ENCODE measurements at regions not wholly inside any gene's neighbourhood (a gene's known extent, or its start where the extent isn't known, plus 50 kb on each side); places are given as distances from the start of the nearest gene placed in this dataset.

- intact Hi-C loops (cut with DNase I; ENCODE audit: low total_unique reads), result no loop called here
- no peak for DNase-seq (ENCODE audit: low spot score in 2 of 2)
- TF ChIP-seq POLR2A (IDR thresholded peaks at IDR 0.05), result no peak
- TF ChIP-seq, protein P1, sequence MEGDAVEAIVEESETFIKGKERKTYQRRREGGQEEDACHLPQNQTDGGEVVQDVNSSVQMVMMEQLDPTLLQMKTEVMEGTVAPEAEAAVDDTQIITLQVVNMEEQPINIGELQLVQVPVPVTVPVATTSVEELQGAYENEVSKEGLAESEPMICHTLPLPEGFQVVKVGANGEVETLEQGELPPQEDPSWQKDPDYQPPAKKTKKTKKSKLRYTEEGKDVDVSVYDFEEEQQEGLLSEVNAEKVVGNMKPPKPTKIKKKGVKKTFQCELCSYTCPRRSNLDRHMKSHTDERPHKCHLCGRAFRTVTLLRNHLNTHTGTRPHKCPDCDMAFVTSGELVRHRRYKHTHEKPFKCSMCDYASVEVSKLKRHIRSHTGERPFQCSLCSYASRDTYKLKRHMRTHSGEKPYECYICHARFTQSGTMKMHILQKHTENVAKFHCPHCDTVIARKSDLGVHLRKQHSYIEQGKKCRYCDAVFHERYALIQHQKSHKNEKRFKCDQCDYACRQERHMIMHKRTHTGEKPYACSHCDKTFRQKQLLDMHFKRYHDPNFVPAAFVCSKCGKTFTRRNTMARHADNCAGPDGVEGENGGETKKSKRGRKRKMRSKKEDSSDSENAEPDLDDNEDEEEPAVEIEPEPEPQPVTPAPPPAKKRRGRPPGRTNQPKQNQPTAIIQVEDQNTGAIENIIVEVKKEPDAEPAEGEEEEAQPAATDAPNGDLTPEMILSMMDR (IDR thresholded peaks at IDR 0.05), result no peak
- 56 to 67% methylated on average over 9 of the region's 9 CpGs for WGBS, 2 donors
- H3K4me3 ChIP-seq (ENCODE audit: low read depth, poor library complexity, severe bottlenecking), result no peak overlapping the region
These were observed 63.1 kb upstream of the BAIAP2L1 start for GRCh38 chr7:98463837-98464557.

- DNase-seq (ENCODE audit: low spot score in 2 of 2), result no peak
- intact Hi-C loops (cut with DNase I; ENCODE audit: low total_unique reads), result no loop called here
- H3K4me3 ChIP-seq (ENCODE audit: low read depth, poor library complexity, severe bottlenecking), result no peak overlapping the region
- WGBS, 2 donors, result 48 to 57% methylated on average over 9 of the region's 9 CpGs
- TF ChIP-seq POLR2A (IDR thresholded peaks at IDR 0.05), result no peak
These were observed 62.2 kb upstream of the BAIAP2L1 start for GRCh38 chr7:98462911-98463633.

GRCh38 chr7:98460902-98461301 lies 60.0 kb upstream of the BAIAP2L1 start:
- WGBS, 2 donors, result 87 to 90% methylated on average over 3 of the region's 3 CpGs
- intact Hi-C loops (cut with DNase I; ENCODE audit: low total_unique reads), result no loop called here
- no peak for DNase-seq (ENCODE audit: low spot score in 2 of 2)
- TF ChIP-seq POLR2A (IDR thresholded peaks at IDR 0.05), result no peak
- TF ChIP-seq, protein P1 (IDR thresholded peaks at IDR 0.05), result no peak
- H3K4me3 ChIP-seq (ENCODE audit: low read depth, poor library complexity, severe bottlenecking), result no peak overlapping the region

GRCh38 chr7:98459529-98459928 lies 58.6 kb upstream of the BAIAP2L1 start:
- no peak for DNase-seq (ENCODE audit: low spot score in 2 of 2)
- TF ChIP-seq POLR2A (IDR thresholded peaks at IDR 0.05), result no peak
- TF ChIP-seq, protein P1 (IDR thresholded peaks at IDR 0.05), result no peak
- intact Hi-C loops (cut with DNase I; ENCODE audit: low total_unique reads), result no loop called here
- no peak overlapping the region for H3K4me3 ChIP-seq (ENCODE audit: low read depth, poor library complexity, severe bottlenecking)
- WGBS, 2 donors, result 60 to 62% methylated on average over 4 of the region's 4 CpGs

GRCh38 chr7:98458090-98458875 lies 57.4 kb upstream of the BAIAP2L1 start:
- H3K4me3 ChIP-seq (ENCODE audit: low read depth, poor library complexity, severe bottlenecking), result no peak overlapping the region
- TF ChIP-seq POLR2A (IDR thresholded peaks at IDR 0.05), result no peak
- TF ChIP-seq, protein P1 (IDR thresholded peaks at IDR 0.05), result no peak
- intact Hi-C loops (cut with DNase I; ENCODE audit: low total_unique reads), result no loop called here
- DNase-seq (ENCODE audit: low spot score in 2 of 2), result no peak
- WGBS, 2 donors, result 80 to 83% methylated on average over 16 of the region's 16 CpGs

DNA sequence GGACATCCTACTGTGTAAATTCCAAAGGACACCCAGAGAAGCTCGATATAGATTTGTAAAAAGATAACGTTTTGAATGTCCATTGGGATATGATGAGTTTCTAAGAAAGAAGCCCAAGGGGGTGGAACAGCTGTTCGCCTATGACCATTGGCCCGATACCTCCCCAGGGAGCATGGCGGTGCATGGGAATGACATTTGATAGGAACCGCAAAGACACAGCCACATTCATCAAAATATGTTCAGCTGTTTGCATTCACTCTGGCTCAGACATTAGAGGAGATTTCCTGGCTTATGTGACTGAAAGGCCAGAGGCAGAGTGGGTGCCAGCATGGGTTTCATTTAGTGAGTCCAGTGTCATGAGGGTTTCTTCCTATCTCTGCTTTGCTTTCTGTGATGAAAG lies 56.0 kb upstream of the BAIAP2L1 start:
- no peak for TF ChIP-seq POLR2A (IDR thresholded peaks at IDR 0.05)
- TF ChIP-seq, protein P1 (IDR thresholded peaks at IDR 0.05), result no peak
- no peak for DNase-seq (ENCODE audit: low spot score in 2 of 2)
- intact Hi-C loops (cut with DNase I; ENCODE audit: low total_unique reads), result no loop called here
- no peak overlapping the region for H3K4me3 ChIP-seq (ENCODE audit: low read depth, poor library complexity, severe bottlenecking)
- 79 to 92% methylated on average over 6 of the region's 6 CpGs for WGBS, 2 donors

Measured in lower leg skin (tissue), 4 donors.